ENCODE measurements at regions not wholly inside any gene's neighbourhood (a gene's known extent, or its start where the extent isn't known, plus 50 kb on each side); places are given as distances from the start of the nearest gene placed in this dataset.

DNA sequence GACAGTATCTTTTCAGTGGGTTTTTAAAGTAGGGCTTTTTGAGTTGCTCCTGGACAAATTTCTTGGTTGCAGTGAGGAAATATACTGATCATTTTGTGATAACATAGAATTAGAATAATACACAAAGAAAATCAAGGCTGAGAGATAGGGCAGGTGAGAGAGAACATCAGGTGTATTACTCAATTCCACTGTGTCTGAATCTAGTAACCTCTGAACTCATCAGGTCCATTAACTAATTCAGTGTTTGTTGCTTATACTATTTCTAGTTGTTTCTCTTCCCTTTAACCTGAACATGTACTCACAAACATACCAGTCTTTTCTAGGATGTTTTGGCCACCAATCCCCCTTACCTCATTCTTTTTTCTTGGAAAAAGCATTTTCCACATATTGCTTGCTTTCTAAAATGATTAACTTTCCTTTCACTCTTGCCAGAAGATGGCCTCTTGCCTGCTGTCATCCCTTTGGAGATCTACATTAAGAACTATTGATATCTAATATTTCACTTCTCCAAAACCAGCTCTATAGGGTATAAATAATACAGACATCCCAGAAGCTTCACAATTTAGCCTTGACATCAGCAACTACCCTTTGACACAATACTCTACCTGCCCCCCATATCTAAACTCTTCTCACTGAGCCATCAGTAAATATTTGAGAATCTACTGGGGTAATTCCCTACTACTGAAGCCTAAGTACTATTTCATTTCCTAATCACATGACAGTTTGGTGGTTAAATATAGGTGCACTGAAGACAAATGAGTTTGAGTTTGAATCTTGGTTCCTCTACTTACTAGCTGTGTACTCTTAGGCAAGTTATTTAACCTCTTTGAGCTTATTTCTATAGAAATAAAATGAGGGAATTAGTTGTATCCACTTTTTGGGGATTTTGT is 470.8 kb upstream of the IGFBP7 start:
- DNase-seq: peak; percentile 6

DNA sequence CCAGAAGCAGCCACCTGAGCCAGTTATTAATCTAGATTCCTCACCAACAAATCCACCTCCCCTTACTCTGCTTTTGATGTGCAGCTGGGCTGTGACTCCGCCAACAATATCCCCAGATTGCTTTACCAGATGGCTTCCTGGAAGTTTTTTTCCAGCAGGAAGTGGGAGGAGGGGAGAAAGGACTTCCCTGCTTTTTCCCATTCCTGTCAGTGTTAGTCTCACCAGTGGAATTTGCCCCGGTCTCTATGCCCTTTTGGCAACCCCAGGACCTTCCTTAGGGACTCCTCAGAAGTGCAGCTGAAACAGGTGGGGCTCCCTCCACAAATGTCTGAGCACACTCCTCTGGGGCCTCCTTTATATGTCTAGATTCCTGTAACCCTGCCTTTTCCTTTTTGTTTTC is 465.2 kb upstream of the IGFBP7 start:
- DNase-seq: peak; percentile 19

DNA sequence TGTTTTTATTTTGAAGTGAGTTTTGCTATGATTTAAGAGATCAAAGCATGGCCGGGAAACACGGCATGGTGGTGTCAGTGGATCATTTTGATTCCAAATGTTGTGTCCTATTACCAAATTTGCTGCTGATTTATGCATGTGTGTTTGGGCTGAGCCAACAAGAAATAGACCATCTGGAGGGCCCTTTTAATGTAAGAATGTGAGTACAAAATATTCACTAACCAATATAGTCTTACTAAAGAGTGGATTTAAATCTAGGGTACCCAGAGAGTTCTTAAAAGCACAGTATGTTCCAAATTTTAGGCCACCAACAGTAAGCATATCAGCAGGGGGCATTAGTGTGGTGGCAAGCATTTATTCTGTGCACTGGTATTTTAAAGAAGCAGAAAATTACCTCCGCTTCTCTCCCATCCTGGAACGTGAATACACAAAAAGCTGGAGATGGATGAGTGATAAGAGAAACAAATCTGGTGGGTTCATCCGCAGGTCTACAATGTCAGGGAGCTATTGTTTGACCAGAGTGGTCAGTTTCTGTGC is 444.4 kb upstream of the IGFBP7 start:
- DNase-seq: no peak

DNA sequence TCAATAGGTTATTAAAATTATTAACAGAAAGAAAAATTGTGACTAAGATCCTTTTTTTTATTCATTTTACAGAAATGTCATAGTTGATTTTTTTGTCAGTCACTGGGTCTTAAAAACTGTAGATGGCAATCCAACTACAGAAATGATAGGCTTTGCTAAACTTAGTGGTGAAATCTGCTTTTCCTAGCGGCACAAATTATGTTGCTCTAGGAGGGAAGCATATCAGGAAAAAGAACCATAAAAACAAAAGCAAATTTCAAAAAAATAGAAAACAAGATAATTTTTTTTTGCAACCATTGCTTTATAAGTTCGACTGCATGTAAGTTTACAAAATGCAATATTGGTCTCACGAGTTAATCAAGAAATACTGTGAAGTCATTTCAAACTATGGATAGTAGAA is 443.5 kb upstream of the IGFBP7 start:
- no peak for DNase-seq

DNA sequence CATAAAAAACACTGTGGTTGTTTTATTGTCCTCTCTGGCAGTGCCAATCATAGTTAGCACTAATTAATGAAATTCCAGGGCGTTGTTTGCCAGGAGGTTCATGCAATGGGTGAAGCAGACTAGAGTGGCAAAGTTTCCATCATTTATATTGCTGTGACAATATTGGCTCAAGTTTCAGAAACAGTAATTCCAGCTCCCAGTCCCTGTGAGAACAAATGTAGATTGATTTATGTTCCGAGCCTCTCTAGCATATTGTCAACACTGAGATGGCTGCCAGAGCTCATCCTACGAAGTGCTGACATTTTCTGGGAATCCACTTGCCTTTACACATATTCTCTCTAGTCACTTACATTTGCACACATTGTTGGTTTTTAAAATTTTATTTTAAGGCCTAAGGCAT is 440.0 kb upstream of the IGFBP7 start:
- peak; percentile 55 for DNase-seq

DNA sequence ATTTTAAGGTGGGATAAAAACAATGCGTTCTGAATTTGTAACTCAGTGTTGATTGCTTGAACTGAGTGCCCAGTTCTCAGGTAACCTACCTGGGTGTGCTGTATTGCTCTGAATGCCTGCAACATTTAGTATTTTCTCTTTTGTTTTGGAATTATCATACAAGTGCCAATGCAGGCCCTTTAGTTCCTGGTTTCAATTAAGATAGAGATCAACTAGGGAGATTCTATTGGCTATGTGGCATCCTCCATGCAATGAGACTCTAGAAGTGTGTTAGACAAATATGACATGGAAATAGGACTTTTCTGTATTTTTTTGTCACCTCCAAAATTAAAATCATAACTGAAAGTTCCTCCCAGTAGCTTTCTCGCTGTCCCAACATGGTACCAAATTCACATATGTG is 438.7 kb upstream of the IGFBP7 start:
- DNase-seq: no peak

DNA sequence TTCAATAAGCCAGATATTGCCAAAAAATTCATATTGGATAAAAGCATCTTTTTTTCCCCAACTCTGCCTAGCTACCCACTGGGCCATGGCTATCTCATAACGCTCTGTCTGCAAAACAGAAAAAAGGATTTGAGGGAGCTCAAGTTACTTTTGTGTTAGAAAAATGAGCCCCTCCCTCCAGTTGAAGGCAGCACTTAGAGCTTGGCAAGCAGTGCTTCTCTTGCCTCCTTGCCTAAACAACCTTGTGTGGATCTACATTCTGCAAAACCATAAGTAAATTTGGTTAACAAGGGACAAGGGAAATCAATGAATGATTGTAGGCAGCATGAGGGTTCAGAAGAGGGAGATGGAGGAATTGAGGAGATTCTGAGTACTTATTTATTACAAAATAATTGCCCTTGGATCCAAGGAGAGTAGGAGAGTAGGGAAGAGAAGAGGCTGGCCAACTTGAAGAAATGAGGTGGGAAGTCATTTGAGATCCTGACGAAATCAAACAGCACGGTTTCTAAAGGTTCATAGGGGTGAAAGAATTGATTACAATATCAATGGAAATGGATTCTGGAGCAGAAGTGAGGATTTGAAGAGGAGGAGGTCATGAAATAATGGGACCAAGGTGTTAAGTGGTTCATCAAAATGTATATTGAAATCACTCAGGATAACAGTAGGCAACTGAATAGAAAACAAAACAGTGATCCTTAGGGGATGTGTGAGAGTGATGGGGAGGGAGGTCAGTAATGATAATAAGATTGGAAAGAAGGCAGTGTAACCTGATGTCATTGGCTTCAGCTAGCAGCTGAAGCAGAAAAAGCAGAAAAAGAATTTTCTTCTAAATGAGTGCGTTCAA is 434.8 kb upstream of the IGFBP7 start:
- no peak for DNase-seq

DNA sequence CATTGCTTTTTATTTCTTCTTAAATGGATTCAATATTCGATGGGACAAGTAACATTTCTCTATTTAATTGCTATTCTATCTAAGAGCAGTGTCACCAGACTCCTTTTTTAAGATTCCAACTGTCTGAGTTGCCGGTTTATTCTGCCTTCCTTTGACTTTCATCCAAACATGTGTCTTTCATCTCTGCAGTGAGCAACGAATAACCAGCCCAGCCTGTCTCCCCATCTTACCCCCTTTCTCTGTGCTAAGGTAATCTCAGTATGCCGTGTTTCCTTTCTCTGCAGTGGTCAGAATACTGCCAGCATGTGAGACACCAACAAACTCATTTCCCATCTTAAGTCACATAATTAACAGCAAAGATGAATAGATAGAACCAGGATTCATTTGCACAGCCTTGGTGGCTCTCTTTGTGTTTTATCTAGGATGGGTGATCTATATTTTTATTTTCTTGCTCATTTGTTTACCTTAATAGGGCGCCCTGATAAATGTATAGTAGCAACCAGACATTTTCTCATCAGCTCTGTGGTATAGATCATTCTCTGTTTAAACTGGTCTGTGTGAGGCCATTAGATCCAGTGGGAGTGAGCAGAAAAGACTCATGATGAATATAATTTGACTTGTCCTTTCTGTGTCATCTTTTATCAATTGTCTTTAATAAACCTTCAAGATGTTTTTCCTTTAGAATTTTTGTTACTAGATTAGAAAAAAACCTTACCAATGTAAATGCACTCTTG is 394.8 kb upstream of the IGFBP7 start:
- peak; percentile 18 for DNase-seq

DNA sequence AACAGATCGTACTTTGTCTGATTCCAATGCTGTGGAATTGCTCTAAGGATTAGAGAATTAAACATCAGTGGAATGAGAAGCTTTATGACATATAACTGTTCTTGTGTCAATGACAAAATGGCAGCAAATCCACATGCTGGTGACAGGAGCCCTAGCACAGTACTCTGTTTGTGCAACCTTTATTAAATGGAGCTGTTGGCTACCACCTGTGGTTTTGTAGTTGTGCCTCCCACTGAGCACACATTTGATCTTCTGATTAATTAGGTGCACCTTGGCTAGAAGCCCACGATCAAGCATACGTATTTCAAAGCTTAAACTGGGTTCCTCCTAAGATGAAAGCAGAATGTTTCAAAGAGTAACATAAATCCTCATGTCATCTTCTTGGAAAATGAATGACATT is 394.0 kb upstream of the IGFBP7 start:
- no peak for DNase-seq

DNA sequence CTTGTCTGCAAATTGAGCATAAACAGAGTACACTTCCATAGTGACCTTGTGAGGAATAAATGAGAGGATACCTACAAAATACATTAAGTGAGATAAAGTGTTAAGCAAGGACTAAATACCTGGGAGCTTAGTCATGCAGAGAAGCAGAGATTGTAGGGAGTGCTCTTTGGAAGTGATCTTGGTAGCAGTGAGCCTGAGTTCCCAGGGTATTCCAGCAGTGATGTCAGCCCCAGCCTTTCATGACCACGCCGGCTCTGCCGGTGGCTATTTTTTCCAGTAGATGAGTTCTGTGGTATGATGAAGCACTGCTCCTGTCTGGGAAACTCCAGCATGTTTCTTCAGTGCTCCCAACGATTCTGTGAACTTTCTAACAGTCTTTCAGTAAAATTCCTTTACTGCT is 391.5 kb upstream of the IGFBP7 start:
- DNase-seq: peak; percentile 85

DNA sequence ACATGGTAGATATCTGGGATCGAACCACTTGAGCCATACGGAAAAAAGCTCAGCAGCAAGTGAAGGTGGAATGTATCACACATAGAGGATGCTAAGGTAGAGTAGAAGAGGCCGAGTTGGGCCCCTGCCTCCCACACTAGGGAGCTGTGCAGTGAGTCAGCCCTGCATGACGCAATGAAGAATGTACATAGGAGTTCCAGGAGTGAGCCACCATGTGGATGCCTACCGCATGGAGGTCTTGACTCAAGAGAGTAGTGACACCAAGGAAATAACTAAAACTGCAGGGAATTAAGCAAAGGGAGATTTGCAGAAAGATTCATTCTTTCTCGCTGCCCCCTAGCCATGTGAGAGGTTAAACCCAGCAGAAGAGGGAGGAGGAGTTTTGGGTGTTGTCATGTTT is 389.6 kb upstream of the IGFBP7 start:
- no peak for DNase-seq

DNA sequence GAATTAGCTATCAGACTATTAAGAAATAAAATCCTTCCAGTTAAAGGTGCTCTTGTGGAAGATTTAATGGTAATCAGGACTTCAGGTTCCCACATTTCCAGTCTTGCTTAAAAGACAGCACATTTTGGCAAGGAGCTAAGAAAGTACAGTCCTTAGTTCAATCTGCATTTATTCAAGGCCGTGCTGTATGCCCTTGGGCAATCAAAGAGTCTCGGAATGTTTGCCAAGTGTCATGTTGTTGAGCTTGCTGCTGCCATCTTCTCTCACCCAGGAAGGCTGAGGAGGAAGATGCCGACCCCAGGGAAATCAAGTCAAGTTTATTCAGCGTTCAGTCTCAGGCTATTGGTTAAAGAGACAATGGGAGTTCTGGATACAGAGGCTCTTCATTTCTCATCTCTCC is 388.1 kb upstream of the IGFBP7 start:
- no peak for DNase-seq

DNA sequence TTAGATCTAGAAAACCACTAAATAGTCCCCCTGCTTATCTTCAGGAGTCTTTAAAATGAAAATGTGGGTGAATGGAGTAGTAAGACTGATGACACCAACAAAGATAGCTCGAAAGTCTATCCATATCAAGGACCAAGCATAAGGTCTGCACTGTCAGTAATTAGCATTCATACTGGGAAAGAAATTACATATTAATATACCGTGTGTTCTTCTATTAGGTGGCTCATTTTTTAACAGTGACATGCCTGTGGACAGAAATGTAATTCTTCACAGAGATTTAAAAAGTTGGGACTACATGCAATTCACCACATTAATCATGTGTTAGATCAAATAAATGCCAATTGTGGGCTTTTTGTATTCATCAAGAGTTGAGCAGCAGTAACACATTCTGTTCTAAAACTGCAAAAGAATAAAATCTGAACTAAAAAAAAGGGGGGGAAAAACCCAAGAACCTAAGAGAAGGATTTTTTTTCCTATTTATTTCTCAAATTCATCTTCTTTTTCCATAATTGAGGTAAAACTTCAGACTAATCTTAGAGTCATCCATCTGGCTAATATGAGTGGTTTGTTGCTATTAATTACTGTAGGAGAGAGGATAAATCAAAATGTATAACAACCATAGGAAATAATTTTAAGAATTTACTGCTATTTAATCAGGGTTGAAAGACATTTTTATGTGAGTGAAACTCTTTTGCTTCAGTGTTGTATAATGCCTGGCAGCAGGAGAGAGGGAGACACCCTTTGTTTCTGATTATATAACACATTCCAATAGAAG is 386.7 kb upstream of the IGFBP7 start:
- no peak for DNase-seq

DNA sequence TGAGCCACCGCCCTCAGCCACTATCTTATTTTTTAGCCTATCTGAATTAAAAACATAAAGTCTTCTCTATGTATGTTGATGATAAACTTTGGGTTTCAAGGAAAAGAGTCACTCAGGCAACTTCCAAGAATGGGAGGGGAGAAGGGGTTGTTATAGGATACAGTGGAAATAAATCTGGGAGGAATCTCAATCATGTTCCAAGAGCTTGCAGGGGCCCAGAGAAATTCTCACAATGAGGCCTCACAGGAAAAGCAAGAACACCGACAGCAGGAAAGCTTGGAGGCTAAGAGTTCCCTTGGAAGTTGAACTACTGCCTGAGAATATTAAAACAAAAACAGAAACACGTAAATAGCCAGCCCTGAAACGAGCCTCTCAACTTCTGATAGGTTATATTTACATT is 384.6 kb upstream of the IGFBP7 start:
- peak; percentile 47 for DNase-seq

DNA sequence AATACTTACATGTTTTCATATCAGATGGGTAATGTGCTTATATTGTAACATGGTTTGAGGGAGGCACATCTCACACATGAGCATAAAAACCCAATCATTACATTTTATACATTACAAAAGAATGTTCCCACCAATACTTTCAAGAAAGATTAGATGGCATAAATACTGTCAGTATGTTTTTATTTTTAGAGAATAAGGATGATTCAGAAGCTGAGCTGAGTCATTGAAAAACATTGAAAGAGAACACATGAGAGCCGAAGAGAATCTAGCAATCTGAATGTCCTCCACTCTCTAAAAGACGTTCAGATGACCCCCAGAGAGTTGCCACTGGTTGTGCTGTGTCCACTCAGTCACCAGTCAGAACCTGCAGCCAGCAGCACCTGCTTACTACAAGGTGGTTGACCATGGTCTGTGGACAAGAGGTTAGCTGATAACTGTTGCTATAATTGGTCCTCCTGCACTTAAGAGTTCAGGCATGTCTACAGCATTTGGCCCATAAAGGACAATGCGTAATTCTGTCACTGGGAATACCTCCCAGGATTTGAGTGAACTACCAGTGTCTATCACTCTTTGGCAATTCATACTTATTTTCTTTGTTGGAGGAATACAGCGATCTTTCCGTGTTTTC is 382.2 kb upstream of the IGFBP7 start:
- DNase-seq: no peak

DNA sequence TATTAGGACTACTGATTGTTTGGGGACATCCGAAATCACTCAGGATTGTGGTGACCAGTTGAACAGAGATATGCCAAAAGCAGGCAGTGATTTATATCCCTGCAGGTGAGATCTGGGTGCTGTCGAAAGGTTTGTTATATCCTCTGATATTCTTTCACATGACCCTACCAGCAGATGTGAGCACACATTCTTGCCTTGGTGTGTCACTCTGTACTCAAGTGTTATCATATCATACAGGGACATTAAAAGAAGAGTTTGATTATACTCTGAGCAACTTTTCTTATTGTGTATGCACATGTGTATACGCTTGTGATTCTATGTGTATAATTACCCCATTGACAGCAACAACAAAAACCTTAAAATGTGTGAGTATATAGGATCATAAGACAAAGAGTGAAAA is 381.2 kb upstream of the IGFBP7 start:
- DNase-seq: no peak

DNA sequence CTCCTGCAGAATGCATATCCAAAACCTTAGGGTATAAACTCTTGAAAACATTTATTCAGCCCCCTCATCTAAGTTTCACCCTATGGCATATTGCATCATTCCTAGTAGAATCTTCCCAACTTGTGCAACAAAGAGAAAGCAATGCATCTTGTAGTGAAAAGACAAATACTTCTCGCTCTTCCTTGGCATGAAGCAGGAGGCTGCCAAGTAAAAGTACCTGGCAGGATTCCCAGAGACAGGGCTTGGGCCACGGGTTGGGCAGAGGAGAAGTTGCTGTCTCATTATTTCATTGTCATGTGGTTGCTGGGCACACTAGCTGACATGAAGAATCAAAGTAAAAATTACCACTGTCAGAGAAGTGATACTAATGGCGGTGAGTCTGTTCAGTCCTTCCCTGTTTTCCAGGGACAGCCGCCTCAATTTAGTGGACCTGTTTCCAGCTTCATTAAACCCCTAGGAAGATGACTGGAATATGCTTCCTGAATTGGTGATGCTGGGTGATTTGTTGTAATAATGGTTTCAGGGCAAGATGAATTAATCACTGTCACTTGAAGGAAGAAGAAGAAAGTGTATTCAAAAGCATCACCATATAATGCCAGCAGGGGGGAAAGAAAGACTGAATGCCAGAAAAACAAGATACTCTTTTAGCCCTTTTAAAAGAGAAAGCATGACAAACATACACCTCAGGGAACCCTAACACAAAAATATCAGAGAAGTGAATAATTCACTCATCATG is 380.5 kb upstream of the IGFBP7 start:
- no peak for DNase-seq

DNA sequence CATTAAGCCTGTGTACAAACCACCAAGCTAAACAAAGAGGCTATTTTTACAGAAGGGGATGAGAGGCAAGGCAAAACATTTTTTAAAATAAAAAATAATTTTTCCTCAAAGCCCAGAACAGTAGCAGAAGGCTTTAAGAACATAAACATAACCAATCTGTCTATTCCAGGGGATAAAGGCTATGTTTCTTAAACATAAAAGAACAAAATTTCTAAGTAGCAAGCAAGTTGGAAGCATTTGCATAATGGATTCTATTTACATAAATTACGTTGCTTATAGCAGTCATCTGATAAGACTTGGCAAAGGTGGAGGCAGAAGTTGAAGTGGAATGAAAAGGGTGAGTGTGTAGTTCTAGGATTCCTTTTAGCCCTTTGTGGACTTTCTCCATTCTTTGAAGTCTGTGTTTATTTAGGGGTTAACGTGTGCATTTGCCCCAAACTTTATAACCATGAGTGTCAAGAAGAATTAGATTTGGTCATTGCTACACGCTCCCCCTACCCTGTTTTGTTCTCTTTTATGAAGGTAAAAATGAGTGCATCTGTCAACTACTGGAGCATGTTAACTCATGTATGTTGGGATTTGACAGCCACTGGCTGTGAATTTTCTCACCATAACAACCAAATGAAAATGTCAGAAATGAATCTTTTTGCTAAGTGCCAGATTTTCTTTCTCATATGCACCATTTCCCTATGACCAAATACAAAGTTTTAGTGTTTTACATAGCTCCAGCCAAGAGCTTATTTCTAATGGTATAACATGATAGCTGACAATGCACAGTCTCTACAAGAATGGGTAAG is 378.4 kb upstream of the IGFBP7 start:
- DNase-seq: no peak

DNA sequence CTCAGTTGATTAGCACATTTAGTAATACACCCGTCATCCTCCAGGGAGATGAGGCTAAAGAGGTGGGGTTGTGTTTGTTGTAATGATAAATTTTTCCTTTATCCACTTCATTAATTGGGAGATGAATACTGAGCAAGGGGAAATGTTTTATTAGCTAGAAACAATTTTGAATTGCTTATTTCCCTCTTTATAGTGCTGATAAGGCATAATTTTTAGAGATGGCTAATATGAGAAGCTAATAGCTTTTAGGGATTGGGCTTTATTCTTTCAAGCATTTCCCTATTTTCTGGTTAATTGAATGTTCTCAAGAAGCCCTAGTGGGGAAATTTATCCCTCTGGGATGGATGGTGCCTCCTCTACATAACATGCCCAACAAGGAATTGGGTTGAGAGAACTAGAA is 365.2 kb upstream of the IGFBP7 start:
- no peak for DNase-seq

All from skin of body (tissue), 1 donor.